ENCODE measurements at regions not wholly inside any gene's neighbourhood (a gene's known extent, or its start where the extent isn't known, plus 50 kb on each side); places are given as distances from the start of the nearest gene placed in this dataset.

DNA sequence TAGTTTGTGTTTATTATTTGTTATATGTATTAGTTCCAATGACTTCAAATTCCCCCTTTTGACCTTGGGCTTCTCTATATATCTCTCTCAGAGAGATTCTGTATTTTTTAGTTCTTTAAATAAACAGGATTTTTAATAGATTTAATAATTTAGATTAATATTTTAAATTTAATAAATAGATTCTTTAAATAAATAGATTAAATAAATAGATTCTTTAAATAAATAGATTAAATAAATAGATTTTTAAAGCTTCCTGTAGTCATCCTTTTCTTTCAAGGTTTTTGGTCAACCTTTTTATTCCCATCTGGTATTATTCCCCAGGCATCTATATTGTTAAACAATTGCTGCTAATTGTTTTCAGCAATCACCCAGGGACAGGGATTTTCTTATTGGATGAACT, 721.9 kb upstream of the ADAMTS5 start:
- in situ Hi-C loops (cut with MboI; ENCODE audit: low pct_ligation_motif_present in 1 of 4, low pct_unique_long_range_greater_than_20kb in 1 of 4, low sequenced_read_pairs in 3 of 4) (no loop called here), intact Hi-C loops (cut with DNase I; ENCODE audit: low total_unique reads) (no loop called here)
- no peak overlapping the region for H3K27ac ChIP-seq
- H3K36me3 ChIP-seq, result no peaks in the 10 kb centered on the region
- H3K27me3 ChIP-seq, result no peaks in the 10 kb centered on the region
- peaks cover 0 to 8% of the 10 kb centered on the region in 2 donors for H3K9me3 ChIP-seq
- H3K4me1 ChIP-seq, result peaks cover 0 to 6% (median 4%) of the 10 kb centered on the region in 4 donors
- TF ChIP-seq, protein P1, sequence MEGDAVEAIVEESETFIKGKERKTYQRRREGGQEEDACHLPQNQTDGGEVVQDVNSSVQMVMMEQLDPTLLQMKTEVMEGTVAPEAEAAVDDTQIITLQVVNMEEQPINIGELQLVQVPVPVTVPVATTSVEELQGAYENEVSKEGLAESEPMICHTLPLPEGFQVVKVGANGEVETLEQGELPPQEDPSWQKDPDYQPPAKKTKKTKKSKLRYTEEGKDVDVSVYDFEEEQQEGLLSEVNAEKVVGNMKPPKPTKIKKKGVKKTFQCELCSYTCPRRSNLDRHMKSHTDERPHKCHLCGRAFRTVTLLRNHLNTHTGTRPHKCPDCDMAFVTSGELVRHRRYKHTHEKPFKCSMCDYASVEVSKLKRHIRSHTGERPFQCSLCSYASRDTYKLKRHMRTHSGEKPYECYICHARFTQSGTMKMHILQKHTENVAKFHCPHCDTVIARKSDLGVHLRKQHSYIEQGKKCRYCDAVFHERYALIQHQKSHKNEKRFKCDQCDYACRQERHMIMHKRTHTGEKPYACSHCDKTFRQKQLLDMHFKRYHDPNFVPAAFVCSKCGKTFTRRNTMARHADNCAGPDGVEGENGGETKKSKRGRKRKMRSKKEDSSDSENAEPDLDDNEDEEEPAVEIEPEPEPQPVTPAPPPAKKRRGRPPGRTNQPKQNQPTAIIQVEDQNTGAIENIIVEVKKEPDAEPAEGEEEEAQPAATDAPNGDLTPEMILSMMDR (IDR thresholded peaks at IDR 0.05), result no peak
- no peak for TF ChIP-seq POLR2AphosphoS5 (IDR thresholded peaks at IDR 0.05)
- TF ChIP-seq POLR2A (IDR thresholded peaks at IDR 0.05), result no peak
- no peak for TF ChIP-seq EP300 (IDR thresholded peaks at IDR 0.05; ENCODE audit: low read depth)
- no peak for DNase-seq
- no peak overlapping the region for H3K4me3 ChIP-seq

- Histone ChIP-seq H3K27me3 (no peaks in the 10 kb centered on the region), H3K4me3 (no peak overlapping the region), H3K4me1 (peaks cover 0 to 5% (median 2%) of the 10 kb centered on the region in 4 donors), H3K9me3 (no peaks in the 10 kb centered on the region), H3K27ac (no peak overlapping the region), H3K36me3 (no peaks in the 10 kb centered on the region)
- no peak for DNase-seq
- intact Hi-C loops (cut with DNase I; ENCODE audit: low total_unique reads), result no loop called here
- TF ChIP-seq POLR2AphosphoS5 (IDR thresholded peaks at IDR 0.05), result no peak
- TF ChIP-seq POLR2A (IDR thresholded peaks at IDR 0.05), result no peak
- TF ChIP-seq, protein P1 (IDR thresholded peaks at IDR 0.05), result no peak
- no peak for TF ChIP-seq EP300 (IDR thresholded peaks at IDR 0.05; ENCODE audit: low read depth)
- WGBS, 2 donors (ENCODE audit: low coverage in 1 of 2), result 87 to 94% methylated on average over 2 of the region's 2 CpGs
- in situ Hi-C loops (cut with MboI; ENCODE audit: low pct_ligation_motif_present in 1 of 4, low pct_unique_long_range_greater_than_20kb in 1 of 4, low sequenced_read_pairs in 3 of 4), result no loop called here
Observed at GRCh38 chr21:27683292-27683691, 716.4 kb upstream of the ADAMTS5 start.

- Histone ChIP-seq H3K4me3 (no peak overlapping the region), H3K27me3 (no peaks in the 10 kb centered on the region), H3K27ac (no peak overlapping the region), H3K9me3 (no peaks in the 10 kb centered on the region), H3K36me3 (no peaks in the 10 kb centered on the region), H3K4me1 (peaks cover 0 to 5% (median 2%) of the 10 kb centered on the region in 4 donors)
- WGBS, 2 donors (ENCODE audit: low coverage in 1 of 2), result 27 to 41% methylated on average over 2 of the region's 2 CpGs
- in situ Hi-C loops (cut with MboI; ENCODE audit: low pct_ligation_motif_present in 1 of 4, low pct_unique_long_range_greater_than_20kb in 1 of 4, low sequenced_read_pairs in 3 of 4) (no loop called here), intact Hi-C loops (cut with DNase I; ENCODE audit: low total_unique reads) (no loop called here)
- DNase-seq, result no peak
- TF ChIP-seq EP300 (IDR thresholded peaks at IDR 0.05; ENCODE audit: low read depth), result no peak
- TF ChIP-seq, protein P1 (IDR thresholded peaks at IDR 0.05), result no peak
Observed at GRCh38 chr21:27681841-27682240, 715.0 kb upstream of the ADAMTS5 start.

DNA sequence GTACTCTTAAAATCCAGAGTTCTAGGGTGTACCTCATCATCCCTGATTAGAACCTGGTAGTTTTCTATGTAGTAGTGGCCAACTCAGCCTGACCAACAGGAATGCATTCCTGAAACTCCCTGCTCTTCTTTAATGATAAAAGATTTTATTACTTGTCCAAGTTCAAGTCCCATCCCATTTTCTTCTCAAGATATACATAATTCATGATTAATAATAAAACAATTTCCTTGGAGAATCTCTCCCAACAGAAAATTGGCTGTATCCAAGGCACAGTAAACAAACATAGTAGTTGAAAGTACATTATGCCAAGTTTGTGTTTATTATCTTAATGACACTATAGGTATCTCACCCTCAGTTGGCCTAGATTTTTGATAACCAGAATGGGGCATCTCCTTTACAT, 714.1 kb upstream of the ADAMTS5 start:
- Histone ChIP-seq H3K27ac (no peak overlapping the region), H3K36me3 (no peaks in the 10 kb centered on the region), H3K4me3 (no peak overlapping the region), H3K4me1 (peaks cover 0 to 5% (median 2%) of the 10 kb centered on the region in 4 donors), H3K27me3 (no peaks in the 10 kb centered on the region), H3K9me3 (no peaks in the 10 kb centered on the region)
- in situ Hi-C loops (cut with MboI; ENCODE audit: low pct_ligation_motif_present in 1 of 4, low pct_unique_long_range_greater_than_20kb in 1 of 4, low sequenced_read_pairs in 3 of 4) (no loop called here), intact Hi-C loops (cut with DNase I; ENCODE audit: low total_unique reads) (no loop called here)
- DNase-seq, result no peak
- no peak for TF ChIP-seq POLR2AphosphoS5 (IDR thresholded peaks at IDR 0.05)
- TF ChIP-seq POLR2A (IDR thresholded peaks at IDR 0.05), result no peak
- TF ChIP-seq, protein P1 (IDR thresholded peaks at IDR 0.05), result no peak
- no peak for TF ChIP-seq EP300 (IDR thresholded peaks at IDR 0.05; ENCODE audit: low read depth)

Data from transverse colon (tissue), 4 donors.